HEK293T (cell line): ENCODE measurements at regions not wholly inside any gene's neighbourhood (a gene's known extent, or its start where the extent isn't known, plus 50 kb on each side); places are given as distances from the start of the nearest gene placed in this dataset.
"Not testable (repeated sequence)": the region's sequence is repeated elsewhere in the genome, so short reads cannot be mapped to it uniquely, and the experiment has no call there.

Experiments used
- CTCF ChIA-PET: fragments of 350-600 bp; formaldehyde crosslinking; extraction: SDS; loops from one replicate; lab custom pipeline; 2021; ENCODE audit warnings: antibody characterized with exemption, inconsistent platforms; lab: Yijun Ruan, JAX
- POLR2A ChIA-PET: fragments of 350-600 bp; formaldehyde crosslinking; extraction: SDS; loops from one replicate; lab custom pipeline; 2020; ENCODE audit warnings: antibody characterized with exemption, inconsistent platforms; lab: Yijun Ruan, JAX
- DNase-seq: peaks from one replicate; pipeline ENCODE4 v3.0.0; 2012; ENCODE audit warnings: mixed read lengths; ENCODE audit errors: extremely low spot score
- ARNT ChIP-seq: fragments of 450-650 bp; IDR thresholded peaks from 2 replicates; pipeline ENCODE4 v1.6.1; 2017; ENCODE audit warnings: mild to moderate bottlenecking
- BHLHE40 ChIP-seq: fragments of 450-650 bp; IDR thresholded peaks from 2 replicates; pipeline ENCODE4 v1.6.1; 2016; ENCODE audit warnings: mild to moderate bottlenecking, moderate library complexity, borderline replicate concordance
- CTBP1 ChIP-seq: fragments of 450-650 bp; IDR thresholded peaks from 2 replicates; pipeline ENCODE4 v1.6.1; 2016; ENCODE audit warnings: borderline replicate concordance
- ELF4 ChIP-seq: fragments of 450-650 bp; IDR thresholded peaks from 2 replicates; pipeline ENCODE4 v1.6.1; 2017; ENCODE audit warnings: antibody characterized with exemption
- FOXA1 ChIP-seq: fragments of 450-650 bp; IDR thresholded peaks from 2 replicates; pipeline ENCODE4 v1.6.1; 2016; ENCODE audit warnings: mild to moderate bottlenecking
- FOXK2 ChIP-seq: fragments of 450-650 bp; IDR thresholded peaks from 2 replicates; pipeline ENCODE4 v1.6.1; 2016; ENCODE audit warnings: mild to moderate bottlenecking
- FOXM1 ChIP-seq: fragments of 450-650 bp; IDR thresholded peaks from 2 replicates; pipeline ENCODE4 v1.6.1; 2017; ENCODE audit warnings: mild to moderate bottlenecking, borderline replicate concordance
- HDGF ChIP-seq: fragments of 450-650 bp; IDR thresholded peaks from 2 replicates; pipeline ENCODE4 v1.6.1; 2017; ENCODE audit warnings: antibody characterized with exemption, borderline replicate concordance
- L3MBTL2 ChIP-seq: fragments of 450-650 bp; conservative IDR thresholded peaks from 2 replicates; pipeline ENCODE4 v1.6.1; 2016; ENCODE audit warnings: mild to moderate bottlenecking
- LEF1 ChIP-seq: fragments of 450-650 bp; IDR thresholded peaks from 2 replicates; pipeline ENCODE4 v1.6.1; 2017; ENCODE audit warnings: mild to moderate bottlenecking, borderline replicate concordance
- NFRKB ChIP-seq: fragments of 450-650 bp; IDR thresholded peaks from 2 replicates; pipeline ENCODE4 v1.6.1; 2016; ENCODE audit warnings: mild to moderate bottlenecking, moderate library complexity
- SP1 ChIP-seq: fragments of 450-650 bp; IDR thresholded peaks from 2 replicates; pipeline ENCODE4 v1.6.1; 2017
- SUZ12 ChIP-seq: fragments of 450-650 bp; IDR thresholded peaks from 2 replicates; pipeline ENCODE4 v1.6.1; 2016; ENCODE audit warnings: mild to moderate bottlenecking
- TARDBP ChIP-seq: fragments of 450-650 bp; IDR thresholded peaks from 2 replicates; pipeline ENCODE4 v1.6.1; 2016
- ZNF384 ChIP-seq: fragments of 450-650 bp; IDR thresholded peaks from 2 replicates; pipeline ENCODE4 v1.6.1; 2016
- TF ChIP-seq, protein P1 (sequence below): fragments of 450-650 bp; IDR thresholded peaks from 2 replicates; pipeline ENCODE4 v1.6.1; 2016

DNA sequence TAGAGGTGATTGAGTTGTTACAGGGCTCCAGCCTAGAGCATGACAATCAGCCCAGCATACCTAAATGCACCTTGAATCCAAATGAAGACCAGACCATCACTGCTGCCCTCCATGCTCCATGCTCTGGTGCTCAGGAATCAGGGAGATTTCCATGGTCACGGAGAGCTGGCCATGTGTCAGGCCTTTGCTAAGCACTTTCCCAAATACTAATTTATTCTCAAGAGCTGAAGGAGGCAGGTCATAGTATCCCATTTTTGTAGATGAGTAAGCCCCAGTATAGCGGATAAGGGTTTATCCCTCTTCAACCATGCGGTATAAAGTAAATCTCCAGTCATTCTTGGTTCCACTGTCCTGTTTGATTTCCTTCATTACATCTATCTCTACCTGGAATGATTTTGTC is 240.8 kb downstream of the TFAP2A start:
- ChIA-PET POLR2A (no interaction called here), CTCF (no interaction called here)
- no peak for TF ChIP-seq SP1
- TF ChIP-seq HDGF: no peak
- no peak for TF ChIP-seq TARDBP
- no peak for TF ChIP-seq ELF4
- TF ChIP-seq SUZ12: no peak
- TF ChIP-seq CTBP1: no peak
- TF ChIP-seq FOXK2: no peak
- TF ChIP-seq LEF1: no peak
- TF ChIP-seq ARNT: no peak
- TF ChIP-seq, protein P1, sequence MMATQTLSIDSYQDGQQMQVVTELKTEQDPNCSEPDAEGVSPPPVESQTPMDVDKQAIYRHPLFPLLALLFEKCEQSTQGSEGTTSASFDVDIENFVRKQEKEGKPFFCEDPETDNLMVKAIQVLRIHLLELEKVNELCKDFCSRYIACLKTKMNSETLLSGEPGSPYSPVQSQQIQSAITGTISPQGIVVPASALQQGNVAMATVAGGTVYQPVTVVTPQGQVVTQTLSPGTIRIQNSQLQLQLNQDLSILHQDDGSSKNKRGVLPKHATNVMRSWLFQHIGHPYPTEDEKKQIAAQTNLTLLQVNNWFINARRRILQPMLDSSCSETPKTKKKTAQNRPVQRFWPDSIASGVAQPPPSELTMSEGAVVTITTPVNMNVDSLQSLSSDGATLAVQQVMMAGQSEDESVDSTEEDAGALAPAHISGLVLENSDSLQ: no peak
- no peak for TF ChIP-seq L3MBTL2
- TF ChIP-seq FOXM1: no peak
- no peak for TF ChIP-seq NFRKB
- TF ChIP-seq BHLHE40: no peak
- TF ChIP-seq FOXA1: no peak
- no peak for TF ChIP-seq ZNF384

DNA sequence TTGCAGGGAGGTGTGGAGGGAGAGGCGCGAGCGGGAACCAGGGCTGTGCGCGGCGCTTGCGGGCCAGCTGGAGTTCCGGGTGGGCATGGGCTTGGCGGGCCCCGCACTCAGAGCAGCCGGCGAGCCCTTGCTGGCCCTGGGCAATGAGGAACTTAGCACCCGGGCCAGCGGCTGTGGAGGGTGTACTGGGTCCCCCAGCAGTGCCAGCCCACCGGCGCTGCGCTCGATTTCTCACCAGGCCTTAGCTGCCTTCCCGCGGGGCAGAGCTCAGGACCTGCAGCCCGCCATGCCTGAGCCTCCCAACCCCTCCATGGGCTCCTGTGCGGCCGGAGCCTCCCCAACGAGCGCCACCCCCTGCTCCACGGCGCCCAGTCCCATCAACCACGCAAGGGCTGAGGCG is 243.2 kb downstream of the TFAP2A start:
- CTCF ChIA-PET, POLR2A ChIA-PET, DNase-seq: not testable (repeated sequence)

More for the DNA sequence above, 240.8 kb downstream of the TFAP2A start:
- DNase-seq: no peak

DNA sequence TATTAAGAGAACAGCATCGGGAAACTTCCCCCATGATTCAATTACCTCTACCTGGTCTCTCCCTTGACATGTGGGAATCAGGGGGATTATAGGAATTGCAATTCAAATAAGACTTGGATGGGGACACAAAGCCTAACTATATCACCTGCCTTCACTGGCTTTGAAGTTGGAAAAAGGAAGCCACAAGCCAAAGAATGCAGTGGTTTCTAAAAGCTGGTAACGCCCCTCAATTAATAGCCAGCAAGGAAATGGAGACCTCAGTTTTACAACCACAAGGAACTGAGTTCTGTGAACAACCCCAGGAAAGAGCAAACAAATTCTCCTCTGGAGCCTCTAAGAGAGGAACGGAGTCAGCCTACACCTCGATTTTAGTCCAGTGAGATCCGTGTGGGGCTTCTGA is 244.1 kb downstream of the TFAP2A start:
- TF ChIP-seq ZNF384 (no peak), BHLHE40 (no peak), FOXK2 (no peak), HDGF (no peak)
- POLR2A ChIA-PET: no interaction called here
- CTCF ChIA-PET: no interaction called here
- DNase-seq: no peak

DNA sequence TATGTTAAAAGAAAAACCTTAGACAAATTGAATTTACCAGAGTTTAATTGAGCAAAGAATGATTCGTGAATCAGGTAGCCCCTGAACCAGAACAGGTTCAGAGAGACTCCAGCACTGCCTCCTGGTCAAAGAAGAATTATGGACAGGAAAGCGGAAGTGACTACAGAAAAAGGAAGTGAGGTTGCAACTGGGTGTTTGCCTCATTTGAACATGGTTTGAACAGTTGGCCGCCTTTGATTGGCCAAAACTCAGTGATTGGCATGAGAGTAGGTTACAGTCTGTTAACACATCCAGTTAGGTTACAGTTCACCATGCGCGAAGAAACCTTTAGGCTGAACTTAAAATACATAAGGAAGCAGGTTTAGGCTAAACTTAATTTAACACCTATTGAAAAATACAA is 248.8 kb downstream of the TFAP2A start:
- ChIA-PET CTCF (no interaction called here), POLR2A (no interaction called here)
- TF ChIP-seq FOXK2: no peak
- TF ChIP-seq SP1: no peak
- no peak for TF ChIP-seq L3MBTL2
- TF ChIP-seq HDGF: no peak
- TF ChIP-seq CTBP1: no peak
- DNase-seq: no peak

DNA sequence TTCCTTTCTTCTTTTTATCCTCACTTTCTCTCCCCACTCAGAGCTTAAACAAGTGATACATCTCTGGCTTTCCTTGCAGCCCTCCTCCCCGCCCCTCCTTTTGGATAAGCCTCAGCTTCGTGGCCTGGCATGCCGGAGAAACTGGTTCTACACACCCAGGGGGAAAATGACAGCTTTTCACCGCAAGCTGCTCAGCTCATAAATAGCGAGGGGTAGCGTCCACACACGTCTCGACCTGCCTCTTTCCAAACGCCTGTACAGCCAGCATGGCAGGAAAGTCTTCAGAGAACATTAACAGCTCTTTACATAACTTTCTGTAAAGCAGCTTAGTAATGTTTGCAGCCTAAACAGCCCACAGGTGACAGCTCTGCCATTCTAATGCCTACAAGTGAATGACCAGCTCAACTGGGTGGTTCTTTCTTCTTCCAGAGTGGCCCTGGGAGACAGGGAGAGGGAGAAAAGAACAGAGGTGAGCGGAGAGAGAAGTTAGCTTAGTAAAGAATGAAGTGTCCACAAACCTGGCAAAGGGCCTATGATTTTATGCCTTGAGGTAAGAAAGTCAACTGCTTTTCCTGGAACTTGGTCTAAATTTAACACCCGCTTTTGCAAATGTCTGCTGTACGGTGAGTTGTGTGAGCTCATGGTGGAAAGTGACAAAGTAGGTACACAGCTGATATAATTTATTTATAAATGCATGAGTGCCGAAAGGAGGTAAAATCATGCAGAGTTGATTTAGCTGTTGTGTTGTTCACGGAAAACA is 251.5 kb downstream of the TFAP2A start:
- ChIA-PET CTCF (interaction anchor here (0.8 kb wide), 2 partner anchors 34 to 266 kb away, joined by 3 read pairs; no protein-coding TSS in a partner anchor), POLR2A (no interaction called here)
- TF ChIP-seq BHLHE40 (no peak), CTBP1 (no peak), TARDBP (no peak), ZNF384 (no peak), LEF1 (no peak), HDGF (no peak), FOXM1 (no peak), L3MBTL2 (no peak)
- DNase-seq: no peak

DNA sequence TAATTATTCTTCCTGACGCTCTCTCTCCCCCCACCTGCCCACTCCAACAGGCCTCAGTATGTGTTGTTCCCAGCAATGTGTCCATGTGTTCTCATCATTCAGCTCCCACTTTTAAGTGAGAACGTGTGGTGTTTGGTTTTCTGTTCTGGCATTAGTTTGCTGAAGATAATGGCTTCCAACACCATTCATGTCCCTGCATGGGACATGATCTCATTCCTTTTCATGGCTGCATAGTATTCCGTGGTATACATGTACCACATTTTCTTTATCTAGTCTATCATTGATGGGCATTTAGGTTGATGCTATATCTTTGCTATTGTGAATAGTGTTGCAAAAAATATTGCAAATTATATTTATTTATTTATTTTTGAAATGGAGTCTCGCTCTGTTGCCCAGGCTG is 258.0 kb downstream of the TFAP2A start:
- no peak for TF ChIP-seq ELF4
- no peak for TF ChIP-seq SUZ12
- TF ChIP-seq CTBP1: no peak
- TF ChIP-seq, protein P1: no peak
- no peak for TF ChIP-seq L3MBTL2
- no peak for TF ChIP-seq NFRKB
- TF ChIP-seq FOXM1: no peak
- no peak for TF ChIP-seq FOXK2
- TF ChIP-seq ARNT: no peak
- no peak for TF ChIP-seq BHLHE40
- no peak for TF ChIP-seq FOXA1
- CTCF ChIA-PET: interaction anchor here (0.6 kb wide), 1 partner anchor 13 kb away, joined by 3 read pairs; no protein-coding TSS in a partner anchor
- POLR2A ChIA-PET: no interaction called here
- no peak for DNase-seq

DNA sequence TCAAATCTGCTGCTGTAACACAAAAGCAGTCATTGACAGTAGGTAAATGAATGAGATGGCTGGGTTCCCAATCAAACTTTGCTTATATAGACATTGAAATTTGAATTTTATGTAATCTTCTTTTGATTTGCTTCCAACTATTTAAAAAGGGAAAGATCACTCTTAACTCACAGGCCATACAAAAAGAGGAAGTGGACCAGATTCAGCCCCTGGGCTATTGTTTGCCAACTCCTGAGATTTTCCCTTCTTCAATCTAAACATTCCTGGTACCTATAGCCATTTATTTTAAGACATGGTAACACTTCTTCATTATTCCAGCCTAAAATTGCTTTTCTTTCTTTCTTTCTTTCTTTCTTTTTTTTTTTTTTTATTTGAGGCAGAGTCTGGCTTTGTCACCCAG is 260.6 kb downstream of the TFAP2A start:
- CTCF ChIA-PET: no interaction called here
- no peak for DNase-seq
- TF ChIP-seq SP1: no peak
- no peak for TF ChIP-seq ZNF384
- no peak for TF ChIP-seq TARDBP
- no peak for TF ChIP-seq L3MBTL2
- TF ChIP-seq LEF1: no peak
- TF ChIP-seq, protein P1: no peak
- no peak for TF ChIP-seq ARNT
- no peak for TF ChIP-seq FOXA1
- POLR2A ChIA-PET: no interaction called here
